Peyer's patch (tissue), 4 donors: ENCODE measurements at regions not wholly inside any gene's neighbourhood (a gene's known extent, or its start where the extent isn't known, plus 50 kb on each side); places are given as distances from the start of the nearest gene placed in this dataset.

Experiments
- CTCF ChIP-seq, 6 experiments: fragments of 450-650 bp in 4 of 6; fragments of 200-600 bp in 2 of 6; sonication (generic) in 1 of 6; IDR thresholded peaks; one replicate each; pipeline ENCODE4 v1.5.1; 2017 to 2019; ENCODE audit warnings: antibody characterized with exemption in 6 of 6, mild to moderate bottlenecking in 3 of 6, moderate library complexity in 1 of 6
- POLR2A ChIP-seq, 2 donors: fragments of 450-650 bp; IDR thresholded peaks; one replicate each; pipeline ENCODE4 v1.5.1; 2017; ENCODE audit warnings: antibody characterized with exemption in 2 of 2, mild to moderate bottlenecking in 2 of 2, moderate library complexity in 2 of 2

- TF ChIP-seq CTCF (IDR thresholded peaks at IDR 0.05) (no peak), POLR2A (IDR thresholded peaks at IDR 0.05) (no peak)
Observed at GRCh38 chr22:48570912-48571311, 1256.8 kb downstream of the BRD1 start.
